GM21576 (cell line): ENCODE measurements at regions not wholly inside any gene's neighbourhood (a gene's known extent, or its start where the extent isn't known, plus 50 kb on each side); places are given as distances from the start of the nearest gene placed in this dataset.

Experiments
- ATAC-seq: cut with Tn5 transposase; IDR thresholded peaks from one replicate; pipeline ENCODE4 v1.9.1; 2021; ENCODE audit warnings: mild to moderate bottlenecking, moderate library complexity; ENCODE audit not compliant: unreplicated experiment

- no peak for ATAC-seq
Observed at GRCh38 chr1:69497441-69498221, 70.1 kb upstream of the LRRC7 start.

- ATAC-seq, result no peak
Observed at GRCh38 chr1:69498711-69499110, 69.0 kb upstream of the LRRC7 start.

GRCh38 chr1:69499203-69499803 lies 68.4 kb upstream of the LRRC7 start:
- no peak for ATAC-seq

DNA sequence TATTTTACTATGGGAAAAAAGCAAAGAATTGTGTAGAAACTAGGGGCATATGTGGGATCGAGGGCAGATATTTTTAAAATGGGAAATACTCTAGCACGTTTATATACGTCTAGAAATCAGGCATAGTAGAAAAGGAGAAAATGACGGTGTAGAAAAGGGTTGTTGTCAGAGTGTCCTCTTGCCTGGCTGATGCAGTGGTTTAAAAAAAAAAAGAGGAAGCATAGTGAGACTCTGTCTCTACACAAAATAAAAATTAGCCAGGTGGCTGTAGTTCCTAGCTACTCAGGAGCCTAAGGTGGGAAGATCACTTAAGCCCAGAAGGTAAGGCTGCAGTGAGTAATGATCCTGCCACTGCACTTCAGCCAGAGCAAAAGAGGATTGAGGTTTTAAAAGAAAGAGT lies 64.7 kb upstream of the LRRC7 start:
- no peak for ATAC-seq

- ATAC-seq, result no peak
Observed at GRCh38 chr1:69504730-69505252, 62.9 kb upstream of the LRRC7 start.

- no peak for ATAC-seq
Observed at GRCh38 chr1:69506311-69506710, 61.4 kb upstream of the LRRC7 start.

DNA sequence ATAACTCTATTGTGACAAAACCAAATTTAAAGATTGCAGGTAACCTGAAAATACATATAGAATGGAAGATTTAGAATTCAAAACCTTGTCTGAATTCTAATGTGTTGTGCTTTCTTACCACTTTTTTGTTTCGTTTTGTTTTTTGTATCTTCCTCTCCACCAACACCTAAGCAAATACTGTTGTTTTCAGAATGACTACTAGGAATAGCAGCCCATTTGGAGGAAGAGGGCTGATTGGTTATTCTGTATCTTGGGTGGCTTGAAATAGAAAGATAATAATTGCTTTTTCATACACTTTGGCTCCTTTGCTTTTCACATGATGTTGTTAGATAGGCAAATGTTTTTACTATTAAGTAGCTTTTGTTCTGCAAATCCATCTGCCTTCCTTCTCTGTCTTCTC lies 61.0 kb upstream of the LRRC7 start:
- ATAC-seq, result no peak

GRCh38 chr1:69510026-69510425 lies 57.7 kb upstream of the LRRC7 start:
- no peak for ATAC-seq

GRCh38 chr1:69511426-69512192 lies 56.1 kb upstream of the LRRC7 start:
- no peak for ATAC-seq

GRCh38 chr1:69513601-69514000 lies 54.1 kb upstream of the LRRC7 start:
- ATAC-seq, result no peak
